ENCODE measurements at regions not wholly inside any gene's neighbourhood (a gene's known extent, or its start where the extent isn't known, plus 50 kb on each side); places are given as distances from the start of the nearest gene placed in this dataset.

DNA sequence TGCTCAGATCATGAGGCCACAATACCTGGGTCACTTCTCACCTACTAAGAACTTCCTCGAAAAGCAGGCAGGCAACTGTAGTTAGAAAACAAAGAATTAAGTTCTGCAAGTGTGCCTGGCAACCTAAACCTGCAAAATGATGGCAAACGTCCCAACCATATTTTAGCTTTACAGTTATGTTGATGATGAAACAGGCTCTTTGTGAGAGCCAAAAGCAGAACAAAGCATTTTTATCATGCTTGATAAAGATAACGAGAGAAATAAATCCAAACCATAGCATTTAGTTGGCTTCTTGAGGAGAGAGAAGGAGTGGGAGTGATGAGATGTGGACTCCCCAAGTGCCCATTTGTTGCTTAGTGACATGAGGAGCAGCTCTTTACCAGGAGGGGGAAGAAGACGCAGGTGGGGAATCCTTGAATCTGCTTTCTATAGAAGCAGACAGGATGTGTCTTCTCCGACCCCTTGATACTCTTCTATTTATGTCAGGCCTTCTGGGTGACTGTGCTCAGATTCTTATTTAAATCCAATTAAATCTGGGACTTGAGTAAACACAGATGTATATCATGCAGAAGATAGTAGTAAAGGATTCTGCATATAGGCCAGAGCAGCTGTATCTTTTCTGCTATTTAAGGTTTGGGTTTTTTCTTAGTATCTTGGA, 221.2 kb downstream of the TMEM167A start:
- DNase-seq (ENCODE audit: extremely low read depth, low read depth), result no peak
- TF ChIP-seq, protein P1, sequence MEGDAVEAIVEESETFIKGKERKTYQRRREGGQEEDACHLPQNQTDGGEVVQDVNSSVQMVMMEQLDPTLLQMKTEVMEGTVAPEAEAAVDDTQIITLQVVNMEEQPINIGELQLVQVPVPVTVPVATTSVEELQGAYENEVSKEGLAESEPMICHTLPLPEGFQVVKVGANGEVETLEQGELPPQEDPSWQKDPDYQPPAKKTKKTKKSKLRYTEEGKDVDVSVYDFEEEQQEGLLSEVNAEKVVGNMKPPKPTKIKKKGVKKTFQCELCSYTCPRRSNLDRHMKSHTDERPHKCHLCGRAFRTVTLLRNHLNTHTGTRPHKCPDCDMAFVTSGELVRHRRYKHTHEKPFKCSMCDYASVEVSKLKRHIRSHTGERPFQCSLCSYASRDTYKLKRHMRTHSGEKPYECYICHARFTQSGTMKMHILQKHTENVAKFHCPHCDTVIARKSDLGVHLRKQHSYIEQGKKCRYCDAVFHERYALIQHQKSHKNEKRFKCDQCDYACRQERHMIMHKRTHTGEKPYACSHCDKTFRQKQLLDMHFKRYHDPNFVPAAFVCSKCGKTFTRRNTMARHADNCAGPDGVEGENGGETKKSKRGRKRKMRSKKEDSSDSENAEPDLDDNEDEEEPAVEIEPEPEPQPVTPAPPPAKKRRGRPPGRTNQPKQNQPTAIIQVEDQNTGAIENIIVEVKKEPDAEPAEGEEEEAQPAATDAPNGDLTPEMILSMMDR (IDR thresholded peaks at IDR 0.05; ENCODE audit: low read depth, low read length), result no peak

DNA sequence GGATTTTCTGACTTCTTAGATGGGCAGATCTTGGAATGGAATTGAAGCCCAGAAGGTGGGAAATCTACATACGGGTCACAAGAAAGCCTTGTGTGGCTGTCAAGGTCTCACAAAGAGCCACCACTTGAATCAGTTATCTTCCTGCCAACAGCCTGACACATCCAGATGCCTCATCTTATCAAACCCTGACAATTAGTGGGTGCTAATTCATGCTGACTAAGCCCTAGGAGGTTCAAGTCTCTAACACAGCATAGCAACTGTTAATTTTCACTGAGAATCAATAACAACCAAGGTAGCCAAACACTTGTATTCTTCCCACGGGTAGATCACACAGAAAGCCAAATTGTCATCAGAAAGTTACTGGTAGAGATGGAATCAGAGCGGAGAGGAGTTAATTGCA, 222.2 kb downstream of the TMEM167A start:
- no peak for DNase-seq (ENCODE audit: extremely low read depth, low read depth)
- TF ChIP-seq, protein P1 (IDR thresholded peaks at IDR 0.05; ENCODE audit: low read depth, low read length), result no peak

DNA sequence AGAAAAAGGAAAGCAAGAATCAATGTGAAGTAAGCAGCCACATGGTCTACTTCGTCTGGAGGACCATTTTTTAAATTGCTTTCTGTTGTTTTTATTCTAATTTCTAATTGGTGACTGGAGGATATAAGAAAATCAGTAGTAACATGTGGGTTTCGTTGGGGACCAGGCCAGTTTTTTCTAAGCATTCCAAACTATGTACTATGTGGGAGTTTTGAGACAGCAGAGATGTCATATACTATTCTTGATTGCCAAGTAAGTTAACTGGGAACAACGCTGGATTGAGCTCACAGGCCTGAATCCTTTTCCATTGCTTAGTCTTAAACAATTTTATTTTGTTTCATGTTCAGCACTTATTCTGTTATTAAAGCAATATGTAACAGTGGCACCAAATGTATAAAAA, 225.7 kb downstream of the TMEM167A start:
- TF ChIP-seq, protein P1 (IDR thresholded peaks at IDR 0.05; ENCODE audit: low read depth, low read length), result no peak
- DNase-seq (ENCODE audit: extremely low read depth, low read depth), result no peak

DNA sequence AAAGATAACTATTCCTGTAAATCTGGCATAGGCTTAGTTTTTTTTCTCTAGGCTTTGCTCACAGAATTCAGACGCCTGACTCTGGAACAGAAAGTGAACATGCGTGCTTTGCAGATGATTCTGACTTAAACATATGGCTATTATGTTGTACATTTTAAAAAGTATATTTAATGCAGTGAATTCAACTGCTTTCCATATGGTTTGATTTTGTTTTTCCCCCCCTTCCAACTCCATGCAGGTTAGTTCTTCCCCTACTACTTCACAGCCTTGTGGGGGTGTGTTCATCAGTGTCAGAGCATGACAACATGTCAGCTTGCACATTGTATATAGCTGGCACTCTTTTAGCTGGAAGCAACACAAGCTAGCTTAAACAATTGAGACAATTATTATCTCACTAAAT, 226.8 kb downstream of the TMEM167A start:
- TF ChIP-seq, protein P1 (IDR thresholded peaks at IDR 0.05; ENCODE audit: low read depth, low read length), result no peak
- no peak for DNase-seq (ENCODE audit: extremely low read depth, low read depth)

DNA sequence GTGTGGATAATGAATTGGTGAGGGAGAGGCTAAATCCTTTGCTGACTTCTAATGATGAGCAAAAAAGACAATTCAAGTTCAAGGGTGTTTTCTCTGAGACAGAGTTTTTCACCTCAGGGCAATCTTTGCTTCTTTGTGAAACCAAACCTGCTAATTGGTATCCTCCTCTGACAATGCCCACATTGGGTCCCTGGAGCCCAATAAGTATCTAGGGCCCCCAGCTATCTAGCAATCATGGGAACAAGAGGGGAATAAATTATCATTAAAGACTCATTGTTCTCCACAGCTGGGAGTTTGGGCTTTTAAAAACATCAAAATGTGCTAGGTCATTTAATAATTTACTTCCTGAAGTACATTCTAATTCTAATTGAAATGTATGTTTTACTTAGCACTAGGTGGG, 227.3 kb downstream of the TMEM167A start:
- TF ChIP-seq, protein P1 (IDR thresholded peaks at IDR 0.05; ENCODE audit: low read depth, low read length), result no peak
- DNase-seq (ENCODE audit: extremely low read depth, low read depth), result no peak

DNA sequence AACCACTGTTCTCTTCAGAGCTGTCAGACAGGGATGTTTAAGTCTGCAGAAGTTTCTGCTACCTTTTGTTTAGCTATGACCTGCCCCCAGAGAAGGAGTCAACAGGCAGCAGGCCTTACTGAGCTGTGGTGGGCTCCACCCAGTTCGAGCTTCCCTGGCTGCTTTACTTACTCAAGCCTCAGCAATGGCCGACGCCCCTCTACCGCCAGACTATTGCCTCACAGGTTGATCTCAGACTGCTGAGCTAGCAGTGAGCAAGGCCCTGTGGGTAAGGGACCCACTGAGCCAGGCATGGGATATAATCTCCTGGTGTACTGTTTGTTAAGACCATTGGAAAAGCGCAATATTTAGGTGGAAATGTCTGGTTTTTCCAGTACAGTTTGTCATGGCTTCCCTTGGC, 229.6 kb downstream of the TMEM167A start:
- TF ChIP-seq, protein P1 (IDR thresholded peaks at IDR 0.05; ENCODE audit: low read depth, low read length), result no peak
- no peak for DNase-seq (ENCODE audit: extremely low read depth, low read depth)

DNA sequence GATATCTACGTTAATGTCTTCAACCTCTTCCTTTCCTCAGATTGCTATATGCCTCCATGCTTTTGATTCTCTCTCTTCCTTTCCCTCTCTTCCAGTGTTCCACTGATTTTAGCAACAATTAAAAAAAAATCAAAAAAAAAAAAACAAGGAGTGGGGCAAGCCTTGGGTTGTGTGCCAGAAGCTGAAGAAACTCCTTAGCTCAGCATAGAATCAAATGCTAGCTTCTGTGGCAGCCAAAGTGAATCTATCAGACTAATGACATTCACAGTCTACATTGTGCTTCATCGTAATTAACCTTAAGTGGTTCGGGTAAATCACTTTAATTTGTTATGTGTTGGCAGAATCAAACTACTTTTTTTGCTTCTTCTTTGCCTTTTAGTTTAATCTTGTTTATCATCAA, 237.3 kb downstream of the TMEM167A start:
- DNase-seq (ENCODE audit: extremely low read depth, low read depth), result no peak
- TF ChIP-seq, protein P1 (IDR thresholded peaks at IDR 0.05; ENCODE audit: low read depth, low read length), result no peak

All from AG09319 (cell line).